Gastrocnemius medialis (tissue), 4 donors: ENCODE measurements at regions not wholly inside any gene's neighbourhood (a gene's known extent, or its start where the extent isn't known, plus 50 kb on each side); places are given as distances from the start of the nearest gene placed in this dataset.

ENCODE experiments used
- CTCF ChIP-seq, 5 experiments: fragments of 450-650 bp in 3 of 5; fragments of 200-600 bp in 2 of 5; sonication (generic) in 2 of 5; IDR thresholded peaks in 4 of 5; conservative IDR thresholded peaks in 1 of 5; 1 replicate in 4 of 5; 2 replicates in 1 of 5; pipeline ENCODE4 v1.5.1; 2016 to 2019; ENCODE audit warnings: antibody characterized with exemption in 5 of 5, mild to moderate bottlenecking in 3 of 5, moderate library complexity in 3 of 5
- POLR2A ChIP-seq, 2 donors: fragments of 450-650 bp; IDR thresholded peaks; one replicate each; pipeline ENCODE4 v1.6.1; 2017; ENCODE audit warnings: antibody characterized with exemption in 2 of 2, mild to moderate bottlenecking in 2 of 2, moderate library complexity in 2 of 2

GRCh38 chr21:41671212-41671762 lies 95.6 kb downstream of the RIPK4 start:
- TF ChIP-seq CTCF (IDR thresholded peaks at IDR 0.05 in 4 of 5, conservative IDR thresholded peaks at IDR 0.05 in 1 of 5) (no peak), POLR2A (IDR thresholded peaks at IDR 0.05) (no peak)
